ENCODE measurements at regions not wholly inside any gene's neighbourhood (a gene's known extent, or its start where the extent isn't known, plus 50 kb on each side); places are given as distances from the start of the nearest gene placed in this dataset.

- H3K4me3 Mint-ChIP-seq, result no peak overlapping the region
- DNase-seq, result no peak
- POLR2A ChIA-PET, result no interaction called here
- intact Hi-C loops (cut with micrococcal nuclease), result no loop called here
- H3K36me3 Mint-ChIP-seq, result no peaks in the 10 kb centered on the region
- peaks cover 6% of the 10 kb centered on the region for H3K4me1 Mint-ChIP-seq (ENCODE audit: low read depth)
- H3K27ac Mint-ChIP-seq, result no peak overlapping the region
- CTCF ChIA-PET, result no interaction called here
- H3K27me3 Mint-ChIP-seq, result peaks cover 18% of the 10 kb centered on the region
- no peaks in the 10 kb centered on the region for H3K9me3 Mint-ChIP-seq
Measured at GRCh38 chr9:19935422-19935821, 146.6 kb upstream of the SLC24A2 start.

DNA sequence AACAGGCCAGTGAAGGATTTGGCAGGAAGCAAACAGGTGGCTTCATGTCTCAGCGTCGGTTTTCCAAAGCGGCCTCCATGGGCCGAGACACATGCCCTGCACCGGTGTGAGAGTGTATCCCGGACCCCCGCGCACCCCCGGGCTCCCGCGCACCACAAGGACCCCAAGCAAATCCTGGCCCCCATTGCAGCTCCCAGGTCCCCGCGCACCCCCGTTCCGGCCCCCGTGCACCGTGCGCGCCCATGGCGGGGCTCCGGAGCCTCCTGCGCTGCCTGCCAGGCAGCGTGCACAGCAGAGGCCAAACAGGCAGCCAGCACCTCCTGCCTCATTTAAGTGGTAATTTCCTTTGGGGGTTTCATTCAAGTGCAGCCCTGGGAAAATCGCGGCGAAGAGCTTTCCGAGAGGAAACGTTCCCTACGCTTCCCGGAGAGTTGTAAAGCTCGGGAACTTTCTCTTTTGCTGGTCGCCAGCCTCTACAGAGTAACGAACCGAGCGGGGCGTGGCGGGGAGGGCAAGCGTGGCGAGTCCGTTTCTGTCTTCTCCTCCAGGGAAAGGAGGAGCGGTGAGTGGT, 145.5 kb upstream of the SLC24A2 start:
- no peak overlapping the region for H3K27ac Mint-ChIP-seq
- ChIA-PET CTCF (no interaction called here), POLR2A (interaction anchor here (0.8 kb wide), 1 partner anchor 63 kb away, joined by 3 read pairs; no protein-coding TSS in a partner anchor)
- no peaks in the 10 kb centered on the region for H3K9me3 Mint-ChIP-seq
- H3K36me3 Mint-ChIP-seq, result no peaks in the 10 kb centered on the region
- intact Hi-C loops (cut with micrococcal nuclease), result no loop called here
- H3K4me1 Mint-ChIP-seq (ENCODE audit: low read depth), result peaks cover 6% of the 10 kb centered on the region
- H3K4me3 Mint-ChIP-seq, result peak overlapping the region; percentile 41
- DNase-seq, result no peak
- peaks cover 18% of the 10 kb centered on the region for H3K27me3 Mint-ChIP-seq

DNA sequence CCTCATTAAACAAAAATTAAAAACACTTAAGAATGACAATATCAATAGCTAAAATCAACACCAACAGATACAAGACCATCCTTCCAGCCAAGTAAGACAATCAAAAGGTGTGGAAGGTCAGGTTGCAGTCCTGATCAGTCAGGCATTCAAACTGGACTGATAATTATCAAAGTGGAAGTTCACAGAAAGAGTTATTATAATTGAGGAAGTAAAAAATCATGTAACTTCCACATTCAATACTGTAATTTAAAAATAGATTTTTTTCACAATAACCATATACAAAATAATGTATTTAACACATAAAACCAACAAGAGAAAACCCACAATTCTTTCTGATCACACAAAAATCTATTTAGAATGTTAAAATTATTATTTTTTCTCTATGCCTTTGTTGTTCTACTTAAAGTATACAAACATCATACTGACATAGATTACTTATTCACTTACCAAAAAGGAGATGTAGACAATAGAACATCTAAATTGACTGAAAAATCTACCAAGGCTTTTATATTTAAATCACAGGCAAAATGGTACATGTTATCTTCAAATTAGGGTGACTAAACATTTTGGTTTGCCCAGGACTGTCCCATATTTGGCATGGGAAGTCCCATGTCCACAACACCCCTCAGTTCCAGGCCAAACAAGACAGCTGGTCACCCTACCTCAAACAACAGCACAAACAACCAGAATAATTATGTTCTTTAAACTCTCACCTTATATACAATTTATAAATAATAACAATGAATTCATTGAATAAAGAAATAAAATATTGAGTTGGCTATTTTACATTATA, 142.5 kb upstream of the SLC24A2 start:
- DNase-seq, result no peak
- peaks cover 18% of the 10 kb centered on the region for H3K27me3 Mint-ChIP-seq
- H3K4me1 Mint-ChIP-seq (ENCODE audit: low read depth), result peaks cover 15% of the 10 kb centered on the region
- no peaks in the 10 kb centered on the region for H3K9me3 Mint-ChIP-seq
- H3K27ac Mint-ChIP-seq, result no peak overlapping the region
- intact Hi-C loops (cut with micrococcal nuclease), result no loop called here
- H3K36me3 Mint-ChIP-seq, result no peaks in the 10 kb centered on the region
- ChIA-PET POLR2A (no interaction called here), CTCF (no interaction called here)
- H3K4me3 Mint-ChIP-seq, result no peak overlapping the region

GRCh38 chr9:19927560-19927959, 138.7 kb upstream of the SLC24A2 start:
- DNase-seq, result no peak
- H3K27ac Mint-ChIP-seq, result no peak overlapping the region
- POLR2A ChIA-PET, result no interaction called here
- peaks cover 8% of the 10 kb centered on the region for H3K27me3 Mint-ChIP-seq
- no peaks in the 10 kb centered on the region for H3K36me3 Mint-ChIP-seq
- H3K4me1 Mint-ChIP-seq (ENCODE audit: low read depth), result peaks cover 15% of the 10 kb centered on the region
- intact Hi-C loops (cut with micrococcal nuclease), result loop anchor here (2.0 to 5.0 kb wide), 5 partner anchors 50 to 490 kb away; no protein-coding TSS in a partner anchor
- H3K4me3 Mint-ChIP-seq, result no peak overlapping the region
- CTCF ChIA-PET, result interaction anchor here (0.6 to 1.6 kb wide), 8 partner anchors 20 to 1014 kb away, joined by 3 to 7 read pairs (median 3); partner anchors contain the start of gene MLLT3
- H3K9me3 Mint-ChIP-seq, result no peaks in the 10 kb centered on the region

DNA sequence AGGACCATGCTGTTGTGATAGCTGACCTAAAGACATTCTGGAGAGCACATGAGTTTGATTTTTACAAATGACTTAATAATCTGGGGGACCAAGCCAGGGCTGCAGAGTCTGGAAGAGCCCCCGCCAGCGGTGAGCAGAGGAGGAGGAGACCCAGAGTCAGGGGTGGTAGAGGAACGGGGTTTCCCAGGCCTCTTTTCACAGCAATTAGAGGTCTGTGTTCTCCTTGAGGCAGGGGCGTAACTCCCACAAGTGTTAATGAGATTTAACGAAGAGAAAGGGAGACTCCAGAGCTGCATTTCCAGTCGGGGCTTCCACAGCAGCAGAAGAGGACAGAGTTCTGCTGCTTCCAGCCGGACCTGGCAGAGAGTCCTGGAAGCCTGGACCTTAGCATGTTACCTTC, 137.9 kb upstream of the SLC24A2 start:
- ChIA-PET POLR2A (interaction anchor here (1.2 kb wide), 1 partner anchor 695 kb away, joined by 4 read pairs; the partner anchor contains the start of gene MLLT3), CTCF (interaction anchor here (0.6 to 1.6 kb wide), 7 partner anchors 137 to 1184 kb away, joined by 3 to 7 read pairs (median 3); no protein-coding TSS in a partner anchor)
- Mint-ChIP-seq H3K27me3 (peaks cover 10% of the 10 kb centered on the region), H3K4me3 (no peak overlapping the region), H3K9me3 (no peaks in the 10 kb centered on the region), H3K4me1 (ENCODE audit: low read depth) (peaks cover 15% of the 10 kb centered on the region), H3K36me3 (no peaks in the 10 kb centered on the region), H3K27ac (no peak overlapping the region)
- intact Hi-C loops (cut with micrococcal nuclease), result loop anchor here (1.0 to 5.0 kb wide), 12 partner anchors 51 to 1185 kb away; no protein-coding TSS in a partner anchor
- no peak for DNase-seq

DNA sequence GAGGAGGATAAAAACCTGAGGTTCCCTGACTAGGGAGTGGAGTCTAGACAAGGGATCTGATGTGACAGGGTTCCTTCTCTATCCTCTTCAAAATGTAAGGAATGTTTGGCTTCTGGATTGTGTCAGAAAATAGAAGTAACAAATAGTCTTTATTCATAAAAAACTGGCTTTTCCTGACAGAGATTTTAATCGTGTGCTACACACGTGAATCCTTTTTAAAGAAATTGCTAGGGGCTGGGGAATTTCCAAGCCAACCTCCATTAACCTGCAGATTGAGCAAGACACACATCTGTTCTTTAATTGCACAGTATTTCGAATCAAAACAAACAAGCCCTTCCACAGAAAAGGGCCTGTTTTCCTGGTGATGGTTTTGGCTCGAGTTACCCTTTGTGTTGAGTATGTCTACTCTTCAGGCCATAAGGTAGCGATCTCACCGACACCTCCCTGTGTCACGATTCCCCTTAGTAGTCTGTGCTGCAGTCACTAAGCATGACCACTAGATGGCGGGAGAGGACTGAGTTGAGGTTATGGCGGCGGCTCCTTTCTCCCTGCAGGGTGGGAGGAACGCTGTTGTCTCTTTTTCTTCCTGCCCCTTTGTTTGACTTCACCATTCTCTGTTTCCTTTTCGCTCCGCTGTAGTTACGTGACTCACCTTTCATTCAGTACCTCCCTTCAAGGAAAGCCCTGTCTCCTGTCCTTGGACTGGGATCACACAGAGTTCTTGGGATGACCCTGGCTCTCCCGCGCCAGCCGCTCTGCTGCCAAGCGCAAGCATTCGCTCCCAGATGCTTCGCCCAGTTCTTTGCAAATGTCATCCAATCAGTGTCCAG, 137.1 kb upstream of the SLC24A2 start:
- H3K36me3 Mint-ChIP-seq, result no peaks in the 10 kb centered on the region
- ChIA-PET POLR2A (interaction anchor here (1.2 kb wide), 1 partner anchor 696 kb away, joined by 4 read pairs; the partner anchor contains the start of gene MLLT3), CTCF (interaction anchor here (0.7 to 2.0 kb wide), 7 partner anchors 429 to 1185 kb away, joined by 3 to 9 read pairs (median 3); no protein-coding TSS in a partner anchor)
- H3K27ac Mint-ChIP-seq, result no peak overlapping the region
- peaks cover 12% of the 10 kb centered on the region for H3K27me3 Mint-ChIP-seq
- peaks cover 15% of the 10 kb centered on the region for H3K4me1 Mint-ChIP-seq (ENCODE audit: low read depth)
- peak overlapping the region; percentile 50 for H3K4me3 Mint-ChIP-seq
- intact Hi-C loops (cut with micrococcal nuclease), result loop anchor here (1.0 to 5.0 kb wide), 13 partner anchors 51 to 1185 kb away; no protein-coding TSS in a partner anchor
- no peaks in the 10 kb centered on the region for H3K9me3 Mint-ChIP-seq
- DNase-seq, result peak; percentile 86

DNA sequence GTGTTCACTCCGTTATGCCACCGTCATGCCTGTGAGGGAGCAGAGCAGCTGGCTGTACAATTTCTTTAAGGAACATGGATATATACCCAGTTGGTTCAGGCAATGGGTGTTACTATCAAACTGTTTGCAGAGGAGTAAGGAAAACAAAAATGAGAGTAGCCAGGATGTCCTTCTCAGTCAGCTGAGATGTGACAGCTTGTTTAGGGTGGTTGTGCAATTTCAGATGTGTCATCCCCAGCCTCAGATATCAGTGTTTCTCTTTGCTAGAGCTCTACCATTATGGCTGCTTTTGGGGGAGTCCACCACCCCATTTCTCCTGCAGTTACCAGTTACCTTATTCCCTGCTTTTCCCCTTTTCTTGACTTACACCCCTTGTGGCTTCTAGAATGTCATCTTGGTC, 135.2 kb upstream of the SLC24A2 start:
- peaks cover 15% of the 10 kb centered on the region for H3K4me1 Mint-ChIP-seq (ENCODE audit: low read depth)
- POLR2A ChIA-PET, result no interaction called here
- H3K9me3 Mint-ChIP-seq, result no peaks in the 10 kb centered on the region
- intact Hi-C loops (cut with micrococcal nuclease), result loop anchor here (2.0 to 5.0 kb wide), 2 partner anchors 431 to 457 kb away; no protein-coding TSS in a partner anchor
- DNase-seq, result no peak
- H3K27me3 Mint-ChIP-seq, result peaks cover 14% of the 10 kb centered on the region
- no peak overlapping the region for H3K4me3 Mint-ChIP-seq
- CTCF ChIA-PET, result interaction anchor here (1.4 to 2.0 kb wide), 2 partner anchors 960 to 1017 kb away, joined by 3 to 9 read pairs; no protein-coding TSS in a partner anchor
- no peak overlapping the region for H3K27ac Mint-ChIP-seq
- no peaks in the 10 kb centered on the region for H3K36me3 Mint-ChIP-seq

- H3K36me3 Mint-ChIP-seq, result no peaks in the 10 kb centered on the region
- no peaks in the 10 kb centered on the region for H3K9me3 Mint-ChIP-seq
- no peak overlapping the region for H3K4me3 Mint-ChIP-seq
- intact Hi-C loops (cut with micrococcal nuclease), result loop anchor here (5.0 kb wide), 1 partner anchor 455 kb away; no protein-coding TSS in a partner anchor
- peaks cover 14% of the 10 kb centered on the region for H3K4me1 Mint-ChIP-seq (ENCODE audit: low read depth)
- no peak overlapping the region for H3K27ac Mint-ChIP-seq
- CTCF ChIA-PET, result no interaction called here
- H3K27me3 Mint-ChIP-seq, result peaks cover 22% of the 10 kb centered on the region
- no peak for DNase-seq
- POLR2A ChIA-PET, result no interaction called here
Measured at GRCh38 chr9:19922476-19923118, 133.8 kb upstream of the SLC24A2 start.

DNA sequence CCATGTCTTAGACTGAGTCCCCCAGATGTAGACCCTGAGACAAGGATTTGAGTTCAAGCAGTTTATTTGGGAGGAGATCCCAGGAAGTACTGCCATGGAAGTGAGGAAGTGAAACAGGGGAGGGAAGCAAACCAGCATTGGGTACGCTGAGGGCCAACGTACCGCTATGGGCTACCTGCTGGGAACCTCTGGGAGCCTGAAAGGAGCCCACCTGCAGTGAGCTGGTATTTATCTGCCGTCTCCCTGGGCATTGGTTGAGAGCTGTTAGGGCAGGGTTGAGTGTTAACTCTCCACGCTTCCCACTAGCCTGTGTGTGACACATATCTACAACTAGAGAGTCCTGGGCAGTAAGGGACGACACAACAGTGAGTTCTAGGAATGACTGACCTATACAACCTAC, 131.6 kb upstream of the SLC24A2 start:
- no peaks in the 10 kb centered on the region for H3K4me1 Mint-ChIP-seq (ENCODE audit: low read depth)
- intact Hi-C loops (cut with micrococcal nuclease), result loop anchor here (5.0 kb wide), 1 partner anchor 453 kb away; no protein-coding TSS in a partner anchor
- H3K4me3 Mint-ChIP-seq, result no peak overlapping the region
- no peaks in the 10 kb centered on the region for H3K36me3 Mint-ChIP-seq
- H3K27ac Mint-ChIP-seq, result no peak overlapping the region
- DNase-seq, result no peak
- H3K27me3 Mint-ChIP-seq, result peaks cover 22% of the 10 kb centered on the region
- no peaks in the 10 kb centered on the region for H3K9me3 Mint-ChIP-seq
- ChIA-PET CTCF (no interaction called here), POLR2A (no interaction called here)

DNA sequence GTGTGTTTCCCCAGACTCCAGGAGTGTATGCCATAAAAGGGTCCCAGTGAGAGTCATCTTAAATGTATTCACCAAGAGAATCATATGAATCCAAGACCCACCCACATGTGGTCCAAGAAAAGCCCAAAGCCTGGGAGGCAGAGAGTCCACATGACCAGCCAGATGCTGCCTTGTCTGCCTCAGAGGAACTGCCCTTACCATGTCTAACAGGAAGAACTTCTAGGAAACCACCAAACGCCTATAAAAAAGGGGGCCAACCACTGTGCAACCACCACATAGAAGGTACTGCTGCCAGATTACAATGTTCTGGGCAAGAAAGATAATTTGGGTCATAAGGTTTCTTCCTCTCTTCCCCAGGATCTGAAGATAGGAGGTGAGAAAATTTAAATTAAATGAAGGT, 129.8 kb upstream of the SLC24A2 start:
- Mint-ChIP-seq H3K9me3 (no peaks in the 10 kb centered on the region), H3K27ac (no peak overlapping the region), H3K27me3 (peaks cover 15% of the 10 kb centered on the region), H3K4me3 (no peak overlapping the region), H3K36me3 (no peaks in the 10 kb centered on the region), H3K4me1 (ENCODE audit: low read depth) (no peaks in the 10 kb centered on the region)
- no peak for DNase-seq
- CTCF ChIA-PET, result no interaction called here
- intact Hi-C loops (cut with micrococcal nuclease), result no loop called here
- POLR2A ChIA-PET, result no interaction called here

DNA sequence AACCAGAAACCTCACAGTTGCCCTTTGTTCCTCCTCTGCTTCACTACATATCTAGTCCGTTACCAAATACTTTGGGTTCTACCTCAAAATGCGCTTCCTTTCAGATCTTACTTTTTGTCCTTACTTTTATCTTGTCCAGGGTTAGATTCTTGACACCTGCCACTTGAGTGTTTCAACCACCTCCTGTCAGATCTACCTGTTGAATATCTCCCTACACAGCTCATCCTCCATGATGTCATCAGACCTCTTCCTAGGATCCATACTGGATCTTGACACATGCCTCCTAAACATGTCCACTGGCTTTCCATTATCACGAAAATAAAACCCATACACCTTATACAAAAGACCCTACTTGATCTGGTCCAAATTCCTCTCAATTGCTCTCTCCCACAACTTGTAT, 125.2 kb upstream of the SLC24A2 start:
- Mint-ChIP-seq H3K36me3 (no peaks in the 10 kb centered on the region), H3K4me1 (ENCODE audit: low read depth) (no peaks in the 10 kb centered on the region), H3K27me3 (peaks cover 8% of the 10 kb centered on the region), H3K9me3 (no peaks in the 10 kb centered on the region), H3K4me3 (no peak overlapping the region), H3K27ac (no peak overlapping the region)
- CTCF ChIA-PET, result no interaction called here
- POLR2A ChIA-PET, result no interaction called here
- no peak for DNase-seq
- intact Hi-C loops (cut with micrococcal nuclease), result no loop called here

Measured in activated CD4-positive, alpha-beta memory T cell treated with anti-CD3 and anti-CD28 coated beads for 36 hours (primary cell).